ENCODE measurements at regions not wholly inside any gene's neighbourhood (a gene's known extent, or its start where the extent isn't known, plus 50 kb on each side); places are given as distances from the start of the nearest gene placed in this dataset.

GRCh38 chr5:25393256-25393655 is 748.5 kb upstream of the CDH10 start:
- TF ChIP-seq HDAC2 (IDR thresholded peaks at IDR 0.05) (no peak), CTCF (IDR thresholded peaks at IDR 0.05) (no peak), RFX5 (IDR thresholded peaks at IDR 0.05) (no peak), POLR2A (IDR thresholded peaks at IDR 0.05; ENCODE audit: low read length) (no peak), EP300 (IDR thresholded peaks at IDR 0.05) (no peak), REST (IDR thresholded peaks at IDR 0.05) (no peak), MAZ (IDR thresholded peaks at IDR 0.05; ENCODE audit: borderline replicate concordance, low read depth, low read length) (no peak), FOSB (CRISPR knock-in tag; IDR thresholded peaks at IDR 0.05) (no peak), E2F6 (IDR thresholded peaks at IDR 0.05; ENCODE audit: borderline replicate concordance, low read depth) (no peak), POLR2AphosphoS2 (conservative IDR thresholded peaks at IDR 0.05; ENCODE audit: low read length) (no peak)
